ENCODE measurements at regions not wholly inside any gene's neighbourhood (a gene's known extent, or its start where the extent isn't known, plus 50 kb on each side); places are given as distances from the start of the nearest gene placed in this dataset.
"Not testable (repeated sequence)": the region's sequence is repeated elsewhere in the genome, so short reads cannot be mapped to it uniquely, and the experiment has no call there.

DNA sequence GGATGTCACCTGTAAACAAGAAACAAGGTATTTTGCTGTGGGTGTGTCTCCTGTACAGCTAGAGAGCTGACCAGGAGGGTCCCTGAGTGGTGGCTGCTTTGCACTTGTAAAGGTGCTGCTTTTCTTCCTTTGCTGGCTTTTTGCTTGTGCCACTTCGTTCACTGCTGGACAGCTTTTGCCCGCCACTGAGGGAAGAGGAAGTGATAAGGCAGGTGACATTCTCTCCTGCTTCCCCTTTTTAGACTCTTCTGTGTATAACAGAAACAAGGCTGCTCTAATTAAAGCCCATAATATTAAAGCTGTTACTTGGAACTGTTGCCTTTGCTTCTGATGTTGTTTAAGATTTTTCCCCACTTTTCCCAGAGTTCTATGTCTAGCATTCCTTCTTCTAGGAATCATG lies 218.6 kb upstream of the TSPY4 start:
- no peak for FAIRE-seq

GRCh38 chrY:9124623-9125022 lies 212.6 kb upstream of the TSPY4 start:
- FAIRE-seq (no peak), DNase-seq (ENCODE audit: insufficient read length, low spot score) (no peak)
- TF ChIP-seq PAX5 (IDR thresholded peaks at IDR 0.05; ENCODE audit: insufficient read depth, low read length, severe bottlenecking) = no peak
- TF ChIP-seq POLR2A (IDR thresholded peaks at IDR 0.05; ENCODE audit: low read depth, low read length) = no peak
- TF ChIP-seq POU2F2 (IDR thresholded peaks at IDR 0.05; ENCODE audit: low read depth, low read length) = no peak
- TF ChIP-seq TAF1 (IDR thresholded peaks at IDR 0.05; ENCODE audit: low read depth, low read length) = no peak
- no peak for TF ChIP-seq POLR2AphosphoS5 (IDR thresholded peaks at IDR 0.05; ENCODE audit: low read depth, low read length)
- no peak for TF ChIP-seq SPI1 (IDR thresholded peaks at IDR 0.05; ENCODE audit: low read depth, low read length)

More for the DNA sequence above, 218.6 kb upstream of the TSPY4 start:
- DNase-seq (ENCODE audit: insufficient read length, low spot score) = no peak
- TF ChIP-seq PAX5 (IDR thresholded peaks at IDR 0.05; ENCODE audit: insufficient read depth, low read length, severe bottlenecking) = no peak
- TF ChIP-seq SPI1 (IDR thresholded peaks at IDR 0.05; ENCODE audit: low read depth, low read length) = peak; percentile 40; the same call in 1 of the 2 replicates

GRCh38 chrY:9126545-9126944 lies 210.7 kb upstream of the TSPY4 start:
- FAIRE-seq (no peak), DNase-seq (ENCODE audit: insufficient read length, low spot score) (no peak)
- no peak for TF ChIP-seq POLR2A (IDR thresholded peaks at IDR 0.05; ENCODE audit: low read depth, low read length)
- no peak for TF ChIP-seq POU2F2 (IDR thresholded peaks at IDR 0.05; ENCODE audit: low read depth, low read length)
- TF ChIP-seq SPI1 (IDR thresholded peaks at IDR 0.05; ENCODE audit: low read depth, low read length) = no peak
- TF ChIP-seq TAF1 (IDR thresholded peaks at IDR 0.05; ENCODE audit: low read depth, low read length) = no peak
- no peak for TF ChIP-seq PAX5 (IDR thresholded peaks at IDR 0.05; ENCODE audit: insufficient read depth, low read length, severe bottlenecking)
- no peak for TF ChIP-seq POLR2AphosphoS5 (IDR thresholded peaks at IDR 0.05; ENCODE audit: low read depth, low read length)

GRCh38 chrY:9143366-9143765 lies 193.9 kb upstream of the TSPY4 start:
- DNase-seq (ENCODE audit: insufficient read length, low spot score); FAIRE-seq: not testable (repeated sequence)

DNA sequence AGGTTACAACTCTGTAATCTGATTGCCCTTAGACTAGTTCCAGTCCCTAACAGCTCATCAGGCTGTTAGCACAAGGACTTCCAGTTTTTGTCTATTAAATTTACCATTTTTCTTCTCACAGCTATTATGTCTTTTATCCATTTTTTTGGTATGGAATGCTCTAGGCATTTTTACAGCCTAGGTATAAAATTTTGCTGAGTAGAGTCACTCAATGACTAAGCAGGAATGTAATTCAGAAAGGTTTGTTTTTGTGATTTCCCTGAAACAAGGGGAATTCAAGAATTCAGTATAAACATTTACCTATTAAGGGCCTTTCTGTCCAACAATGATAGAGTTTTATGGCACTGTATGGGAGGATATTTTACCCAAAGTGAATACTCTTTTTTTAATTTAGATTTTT lies 182.7 kb upstream of the TSPY4 start:
- not testable (repeated sequence) for DNase-seq (ENCODE audit: insufficient read length, low spot score); FAIRE-seq

DNA sequence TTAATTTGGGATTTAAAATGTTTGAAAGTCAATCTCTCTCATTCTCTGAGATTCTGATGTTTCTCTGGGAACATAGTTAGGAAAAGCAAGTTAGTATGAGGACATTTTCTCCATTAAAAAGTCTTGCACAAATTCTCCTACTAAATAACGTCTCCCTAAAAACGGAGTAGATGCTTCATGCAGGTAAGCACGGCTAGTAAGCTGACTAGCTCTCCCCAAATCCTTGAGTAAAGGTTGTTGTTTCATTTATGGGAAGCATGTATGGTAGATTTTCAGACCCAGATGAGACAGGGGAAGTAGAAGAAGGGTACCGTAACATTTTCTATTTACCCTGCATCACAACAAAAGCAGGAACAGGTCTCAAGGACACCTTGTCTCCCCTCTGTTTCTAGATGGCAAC lies 181.5 kb upstream of the TSPY4 start:
- DNase-seq (ENCODE audit: insufficient read length, low spot score) (no peak), FAIRE-seq (no peak)
- TF ChIP-seq POLR2AphosphoS5 (IDR thresholded peaks at IDR 0.05; ENCODE audit: low read depth, low read length) = no peak

DNA sequence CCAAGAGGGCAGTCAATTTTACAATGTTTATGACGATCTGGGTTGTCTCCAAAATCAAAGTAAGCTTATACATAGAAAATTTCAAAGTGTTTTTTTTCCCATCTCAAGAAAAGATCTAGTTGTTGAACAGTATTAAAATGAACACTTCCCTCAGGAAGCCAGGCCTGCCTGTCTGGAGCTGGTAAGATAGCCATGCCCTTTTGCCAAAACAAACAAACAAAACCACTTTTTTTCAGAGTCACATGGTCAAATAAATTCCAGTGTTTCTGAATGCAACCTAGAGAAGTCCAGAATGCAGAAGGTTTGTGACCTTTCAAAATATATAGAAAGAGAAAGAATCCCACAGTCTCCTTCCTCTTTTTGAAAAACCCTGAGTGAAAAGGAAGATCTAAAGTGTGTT lies 178.6 kb upstream of the TSPY4 start:
- TF ChIP-seq PAX5 (IDR thresholded peaks at IDR 0.05; ENCODE audit: insufficient read depth, low read length, severe bottlenecking) (no peak), POLR2AphosphoS5 (IDR thresholded peaks at IDR 0.05; ENCODE audit: low read depth, low read length) (no peak), SPI1 (IDR thresholded peaks at IDR 0.05; ENCODE audit: low read depth, low read length) (no peak), POLR2A (IDR thresholded peaks at IDR 0.05; ENCODE audit: low read depth, low read length) (no peak), TAF1 (IDR thresholded peaks at IDR 0.05; ENCODE audit: low read depth, low read length) (no peak), POU2F2 (IDR thresholded peaks at IDR 0.05; ENCODE audit: low read depth, low read length) (no peak)
- FAIRE-seq (no peak), DNase-seq (ENCODE audit: insufficient read length, low spot score) (no peak)

- not testable (repeated sequence) for DNase-seq (ENCODE audit: insufficient read length, low spot score); FAIRE-seq
These were observed 176.9 kb upstream of the TSPY4 start for GRCh38 chrY:9160331-9160730.

DNA sequence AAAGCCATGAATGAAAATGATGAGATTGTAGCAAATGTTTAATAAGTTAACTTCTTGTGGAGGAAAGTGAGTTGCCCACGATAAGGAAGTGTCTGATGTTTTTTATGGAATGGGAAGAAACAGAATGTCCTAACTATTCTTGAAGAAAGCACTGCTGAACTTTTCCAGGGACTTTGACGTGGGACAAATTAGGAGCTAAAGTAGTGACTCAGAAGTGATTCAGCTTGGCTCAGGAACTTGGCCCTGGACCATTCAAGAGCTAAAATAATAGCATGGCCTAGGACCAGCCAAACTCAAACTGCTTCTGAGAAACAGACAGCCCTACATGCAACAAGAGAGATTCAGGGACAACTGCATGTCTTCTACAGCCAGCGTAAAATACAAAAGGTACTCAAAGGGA lies 176.3 kb upstream of the TSPY4 start:
- not testable (repeated sequence) for FAIRE-seq; DNase-seq (ENCODE audit: insufficient read length, low spot score)

DNA sequence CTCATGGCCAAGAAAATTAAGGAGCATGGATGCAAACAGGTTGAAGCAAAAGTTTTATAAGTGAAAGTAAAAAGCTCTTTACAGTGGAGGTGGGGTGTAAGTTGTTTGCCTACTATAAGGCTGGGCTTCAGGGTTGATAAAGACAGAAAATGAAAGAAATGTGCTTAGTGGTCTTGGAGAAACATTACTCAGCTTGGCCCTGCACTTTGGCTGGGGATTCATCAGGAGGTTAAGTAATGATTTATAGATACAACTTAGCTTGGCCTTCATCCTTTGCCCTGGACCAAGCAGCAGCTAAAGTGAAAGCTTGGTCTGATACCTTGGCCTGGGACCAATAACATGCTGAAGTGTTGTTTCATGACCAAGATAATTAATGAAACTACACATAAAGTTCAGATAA lies 175.3 kb upstream of the TSPY4 start:
- FAIRE-seq; DNase-seq (ENCODE audit: insufficient read length, low spot score): not testable (repeated sequence)

GRCh38 chrY:9162424-9162823 lies 174.8 kb upstream of the TSPY4 start:
- not testable (repeated sequence) for DNase-seq (ENCODE audit: insufficient read length, low spot score); FAIRE-seq

DNA sequence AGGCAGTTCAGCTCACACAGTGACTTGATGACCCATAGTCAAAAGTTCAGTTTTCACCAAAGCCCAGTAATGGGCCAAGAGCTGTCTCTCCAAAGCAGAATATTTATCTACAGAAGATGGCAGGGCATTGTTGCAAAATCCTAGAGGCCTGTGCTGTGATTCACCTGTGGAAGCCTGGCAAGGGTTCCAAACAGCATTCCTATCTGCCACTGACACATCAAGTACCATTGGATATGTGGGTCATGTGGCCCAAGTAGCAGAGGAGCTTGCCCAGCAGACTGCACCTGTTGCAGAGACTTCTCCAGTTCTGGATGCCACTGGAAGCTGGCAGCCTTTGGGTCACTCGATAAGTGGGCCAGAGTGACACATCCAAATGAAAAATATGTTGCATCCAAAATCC lies 159.6 kb upstream of the TSPY4 start:
- DNase-seq (ENCODE audit: insufficient read length, low spot score); FAIRE-seq: not testable (repeated sequence)

DNA sequence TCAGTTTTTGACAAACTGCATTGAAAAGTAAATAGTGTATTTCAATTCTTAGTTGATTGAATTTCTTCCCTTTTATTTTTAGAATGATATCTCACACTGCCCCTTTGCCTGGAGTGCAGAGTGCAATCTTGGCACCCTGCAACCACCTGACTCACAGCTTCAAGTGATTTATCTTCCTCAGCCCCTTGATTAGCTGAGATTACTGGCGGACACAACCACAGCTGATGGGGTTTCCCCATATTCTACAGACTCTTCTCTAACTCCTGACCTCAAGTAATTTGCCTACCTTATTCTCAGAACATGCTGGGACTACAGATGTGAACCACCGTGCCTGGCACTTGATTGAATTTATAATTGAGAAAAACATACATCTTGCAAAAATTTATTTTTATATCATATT lies 152.4 kb upstream of the TSPY4 start:
- not testable (repeated sequence) for DNase-seq (ENCODE audit: insufficient read length, low spot score); FAIRE-seq

- not testable (repeated sequence) for FAIRE-seq; DNase-seq (ENCODE audit: insufficient read length, low spot score)
These were observed 130.2 kb upstream of the TSPY4 start for GRCh38 chrY:9207082-9207481.
